Neural crest cell (in vitro differentiated cells): ENCODE measurements at regions not wholly inside any gene's neighbourhood (a gene's known extent, or its start where the extent isn't known, plus 50 kb on each side); places are given as distances from the start of the nearest gene placed in this dataset.

Experiments
- DNase-seq: peaks from one replicate; pipeline ENCODE4 v3.0.0; 2021; ENCODE audit warnings: low read depth, mixed read lengths, low spot score
- H3K27ac Mint-ChIP-seq: one replicate; pipeline ENCODE4 v1.8.0; 2021; ENCODE audit warnings: mild to moderate bottlenecking, mixed read lengths; ENCODE audit not compliant: unreplicated experiment
- H3K27me3 Mint-ChIP-seq: 2 replicates; pipeline ENCODE4 v1.8.0; 2021; ENCODE audit warnings: low read depth, mild to moderate bottlenecking, mixed read lengths
- H3K36me3 Mint-ChIP-seq: 2 replicates; pipeline ENCODE4 v1.8.0; 2021; ENCODE audit warnings: low read depth, mild to moderate bottlenecking, mixed read lengths
- H3K4me1 Mint-ChIP-seq: 2 replicates; pipeline ENCODE4 v1.8.0; 2021; ENCODE audit warnings: mixed read lengths
- H3K4me3 Mint-ChIP-seq: one replicate; pipeline ENCODE4 v1.8.0; 2021; ENCODE audit warnings: mild to moderate bottlenecking, mixed read lengths
- H3K9me3 Mint-ChIP-seq: 2 replicates; pipeline ENCODE4 v1.8.0; 2021; ENCODE audit warnings: mixed read lengths
- CTCF ChIP-seq: fragments of 200-600 bp; sonication (generic); conservative IDR thresholded peaks from 2 replicates; pipeline ENCODE4 v1.5.0; 2021; ENCODE audit warnings: antibody characterized with exemption, mild to moderate bottlenecking

GRCh38 chr1:226788965-226789364 lies 49.9 kb upstream of the ITPKB start:
- no peaks in the 10 kb centered on the region for H3K9me3 Mint-ChIP-seq
- H3K4me3 Mint-ChIP-seq, result no peak overlapping the region
- no peak for TF ChIP-seq CTCF
- H3K27ac Mint-ChIP-seq, result no peak overlapping the region
- peaks cover 33% of the 10 kb centered on the region for H3K4me1 Mint-ChIP-seq
- no peaks in the 10 kb centered on the region for H3K27me3 Mint-ChIP-seq
- DNase-seq, result no peak
- no peaks in the 10 kb centered on the region for H3K36me3 Mint-ChIP-seq
